Neural cell (in vitro differentiated cells): ENCODE measurements at regions not wholly inside any gene's neighbourhood (a gene's known extent, or its start where the extent isn't known, plus 50 kb on each side); places are given as distances from the start of the nearest gene placed in this dataset.

Experiments used
- H2AFZ ChIP-seq: fragments of 200-600, 300-800 bp; sonication (generic), shearing (Covaris generic); 2 replicates; pipeline ENCODE4 v1.6.0; 2014; ENCODE audit warnings: low read depth, mild to moderate bottlenecking, antibody characterized with exemption, low read length, moderate library complexity
- H3F3A ChIP-seq: fragments of 200-600 bp; shearing (Covaris generic); 2 replicates; pipeline ENCODE4 v1.6.1; 2016; ENCODE audit warnings: mild to moderate bottlenecking, moderate library complexity, mixed read lengths, antibody characterized with exemption, low read length; ENCODE audit not compliant: insufficient read depth, poor library complexity, severe bottlenecking
- H3K27ac ChIP-seq: fragments of 200-600, 300-800 bp; sonication (generic), shearing (Covaris generic); 2 replicates; pipeline ENCODE4 v1.5.1; 2014; ENCODE audit warnings: mild to moderate bottlenecking, low read length, moderate library complexity
- H3K27me3 ChIP-seq: fragments of 300-800, 200-600 bp; sonication (generic), shearing (Covaris generic); 2 replicates; pipeline ENCODE4 v1.6.0; 2014; ENCODE audit warnings: mild to moderate bottlenecking, low read depth, low read length, moderate library complexity; ENCODE audit not compliant: insufficient read depth
- H3K36me3 ChIP-seq: fragments of 300-800, 200-600 bp; sonication (generic), shearing (Covaris generic); 2 replicates; pipeline ENCODE4 v1.5.1; 2014; ENCODE audit warnings: mild to moderate bottlenecking, antibody characterized with exemption, low read length, moderate library complexity; ENCODE audit not compliant: insufficient read depth
- H3K4me2 ChIP-seq: fragments of 300-800, 200-600 bp; sonication (generic), shearing (Covaris generic); 2 replicates; pipeline ENCODE4 v1.6.0; 2014; ENCODE audit warnings: mild to moderate bottlenecking, low read length
- H3K4me3 ChIP-seq: fragments of 300-800, 200-600 bp; sonication (generic), shearing (Covaris generic); 2 replicates; pipeline ENCODE4 v1.5.1; 2014; ENCODE audit warnings: mild to moderate bottlenecking, low read length, moderate library complexity
- H3K79me2 ChIP-seq: fragments of 200-600 bp; shearing (Covaris generic); replicated peaks from 2 replicates; pipeline ENCODE4 v1.6.0; 2014; ENCODE audit warnings: mild to moderate bottlenecking, low read length, moderate library complexity; ENCODE audit not compliant: insufficient read depth
- H3K9ac ChIP-seq: fragments of 300-800, 200-600 bp; sonication (generic), shearing (Covaris generic); 2 replicates; pipeline ENCODE4 v1.6.1; 2016; ENCODE audit warnings: mild to moderate bottlenecking, low read length, mixed read lengths
- H3K9me2 ChIP-seq: fragments of 200-600 bp; shearing (Covaris generic); 2 replicates; pipeline ENCODE4 v1.6.1; 2016; ENCODE audit warnings: mild to moderate bottlenecking, low read length, mixed read lengths; ENCODE audit not compliant: insufficient read depth
- H3K9me3 ChIP-seq: fragments of 200-600, 300-800 bp; sonication (generic), shearing (Covaris generic); 2 replicates; pipeline ENCODE4 v1.6.1; 2016; ENCODE audit warnings: mild to moderate bottlenecking, mixed run types, low read length, moderate library complexity, mixed read lengths
- H4K20me1 ChIP-seq: fragments of 200-600 bp; shearing (Covaris generic); 2 replicates; pipeline ENCODE4 v1.6.1; 2016; ENCODE audit warnings: mild to moderate bottlenecking, mixed run types; ENCODE audit not compliant: insufficient read depth
- EP300 ChIP-seq: fragments of 450-650 bp; conservative IDR thresholded peaks from 2 replicates; pipeline ENCODE4 v1.6.1; 2014; ENCODE audit warnings: antibody characterized with exemption, mild to moderate bottlenecking, moderate library complexity; ENCODE audit not compliant: poor library complexity, severe bottlenecking
- EZH2 ChIP-seq: fragments of 200-600, 300-800 bp; shearing (Covaris generic), sonication (generic); IDR thresholded peaks from 2 replicates; pipeline ENCODE4 v1.6.1; 2014; ENCODE audit warnings: antibody characterized with exemption, low read length, borderline replicate concordance, mild to moderate bottlenecking; ENCODE audit not compliant: insufficient read depth, poor library complexity, severe bottlenecking
- MXI1 ChIP-seq: fragments of 450-650 bp; conservative IDR thresholded peaks from 2 replicates; pipeline ENCODE4 v1.6.1; 2014; ENCODE audit warnings: antibody characterized with exemption, mild to moderate bottlenecking; ENCODE audit not compliant: poor library complexity, severe bottlenecking
- POLR2AphosphoS5 ChIP-seq: IDR thresholded peaks from 2 replicates; pipeline ENCODE4 v1.6.1; 2012
- RAD21 ChIP-seq: fragments of 450-650 bp; conservative IDR thresholded peaks from 2 replicates; pipeline ENCODE4 v1.6.1; 2014; ENCODE audit warnings: antibody characterized with exemption, mild to moderate bottlenecking, moderate library complexity
- REST ChIP-seq: IDR thresholded peaks from 2 replicates; pipeline ENCODE4 v1.6.1; 2012; ENCODE audit warnings: borderline replicate concordance
- SMC3 ChIP-seq: fragments of 450-650 bp; conservative IDR thresholded peaks from 2 replicates; pipeline ENCODE4 v1.6.1; 2014; ENCODE audit warnings: antibody characterized with exemption, mild to moderate bottlenecking, moderate library complexity; ENCODE audit not compliant: poor library complexity
- TAF1 ChIP-seq: IDR thresholded peaks from 2 replicates; pipeline ENCODE4 v1.6.1; 2012; ENCODE audit warnings: low read depth
- TF ChIP-seq, protein P1 (sequence below): fragments of 450-650 bp; IDR thresholded peaks from 2 replicates; pipeline ENCODE4 v1.5.1; 2014; ENCODE audit warnings: antibody characterized with exemption, mild to moderate bottlenecking, moderate library complexity; ENCODE audit not compliant: poor library complexity, severe bottlenecking

GRCh38 chr5:121634946-121635345, 216.7 kb upstream of the FTMT start:
- H3K9me3 ChIP-seq, result no peaks in the 10 kb centered on the region
- no peaks in the 10 kb centered on the region for H3F3A ChIP-seq
- H3K27me3 ChIP-seq, result no peaks in the 10 kb centered on the region
- no peak overlapping the region for H3K27ac ChIP-seq
- no peaks in the 10 kb centered on the region for H3K36me3 ChIP-seq
- H3K9me2 ChIP-seq, result no peaks in the 10 kb centered on the region
- H3K79me2 ChIP-seq, result no peaks in the 10 kb centered on the region
- no peak overlapping the region for H3K4me2 ChIP-seq
- H3K4me3 ChIP-seq, result no peak overlapping the region
- no peak overlapping the region for H2AFZ ChIP-seq
- H4K20me1 ChIP-seq, result no peaks in the 10 kb centered on the region
- TF ChIP-seq EP300, result no peak
- no peak for TF ChIP-seq EZH2
- no peak for TF ChIP-seq POLR2AphosphoS5
- TF ChIP-seq TAF1, result no peak
- TF ChIP-seq REST, result no peak
- no peak for TF ChIP-seq MXI1
- TF ChIP-seq, protein P1, sequence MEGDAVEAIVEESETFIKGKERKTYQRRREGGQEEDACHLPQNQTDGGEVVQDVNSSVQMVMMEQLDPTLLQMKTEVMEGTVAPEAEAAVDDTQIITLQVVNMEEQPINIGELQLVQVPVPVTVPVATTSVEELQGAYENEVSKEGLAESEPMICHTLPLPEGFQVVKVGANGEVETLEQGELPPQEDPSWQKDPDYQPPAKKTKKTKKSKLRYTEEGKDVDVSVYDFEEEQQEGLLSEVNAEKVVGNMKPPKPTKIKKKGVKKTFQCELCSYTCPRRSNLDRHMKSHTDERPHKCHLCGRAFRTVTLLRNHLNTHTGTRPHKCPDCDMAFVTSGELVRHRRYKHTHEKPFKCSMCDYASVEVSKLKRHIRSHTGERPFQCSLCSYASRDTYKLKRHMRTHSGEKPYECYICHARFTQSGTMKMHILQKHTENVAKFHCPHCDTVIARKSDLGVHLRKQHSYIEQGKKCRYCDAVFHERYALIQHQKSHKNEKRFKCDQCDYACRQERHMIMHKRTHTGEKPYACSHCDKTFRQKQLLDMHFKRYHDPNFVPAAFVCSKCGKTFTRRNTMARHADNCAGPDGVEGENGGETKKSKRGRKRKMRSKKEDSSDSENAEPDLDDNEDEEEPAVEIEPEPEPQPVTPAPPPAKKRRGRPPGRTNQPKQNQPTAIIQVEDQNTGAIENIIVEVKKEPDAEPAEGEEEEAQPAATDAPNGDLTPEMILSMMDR, result no peak
- TF ChIP-seq SMC3, result no peak
- no peak for TF ChIP-seq RAD21
- H3K9ac ChIP-seq, result no peak overlapping the region

GRCh38 chr5:121638126-121638525, 213.6 kb upstream of the FTMT start:
- Histone ChIP-seq H2AFZ (no peak overlapping the region), H3K9me2 (no peaks in the 10 kb centered on the region), H3K9me3 (no peaks in the 10 kb centered on the region), H3K4me2 (no peak overlapping the region), H3F3A (no peaks in the 10 kb centered on the region), H3K4me3 (no peak overlapping the region), H3K9ac (no peak overlapping the region), H3K27ac (no peak overlapping the region), H3K79me2 (no peaks in the 10 kb centered on the region), H3K27me3 (no peaks in the 10 kb centered on the region), H3K36me3 (no peaks in the 10 kb centered on the region), H4K20me1 (no peaks in the 10 kb centered on the region)
- TF ChIP-seq MXI1, result no peak
- no peak for TF ChIP-seq EZH2
- TF ChIP-seq RAD21, result no peak
- no peak for TF ChIP-seq SMC3
- TF ChIP-seq REST, result no peak
- TF ChIP-seq, protein P1, result no peak
- no peak for TF ChIP-seq POLR2AphosphoS5
- TF ChIP-seq EP300, result no peak
- no peak for TF ChIP-seq TAF1
